HEK293 (cell line): ENCODE measurements at regions not wholly inside any gene's neighbourhood (a gene's known extent, or its start where the extent isn't known, plus 50 kb on each side); places are given as distances from the start of the nearest gene placed in this dataset.

Experiments used
- CTCF ChIA-PET: fragments of 350-600 bp; formaldehyde crosslinking; extraction: SDS; loops from one replicate; lab custom pipeline; 2021; ENCODE audit warnings: antibody characterized with exemption; lab: Yijun Ruan, JAX
- POLR2A ChIA-PET: fragments of 300-600 bp; formaldehyde crosslinking; extraction: SDS; loops from one replicate; lab custom pipeline; 2020; ENCODE audit warnings: antibody characterized with exemption, inconsistent platforms; lab: Yijun Ruan, JAX
- H3K27ac ChIP-seq: fragments of 200-500 bp; sonication (Bioruptor generic); 2 replicates; pipeline ENCODE4 v1.5.1; 2014; ENCODE audit warnings: low read depth, low read length, control low read depth, inconsistent platforms; ENCODE audit errors: extremely low read depth
- H3K36me3 ChIP-seq, 2 experiments: fragments of 200-500 bp in 1 of 2; sonication (Bioruptor generic) in 1 of 2; 1 replicate in 1 of 2; 2 replicates in 1 of 2; pipeline ENCODE4 v1.5.1; 2014 to 2017; ENCODE audit warnings: inconsistent platforms in 2 of 2, low read length in 2 of 2; ENCODE audit not compliant: control insufficient read depth in 2 of 2, insufficient read depth in 1 of 2
- H3K4me1 ChIP-seq: fragments of 200-500 bp; sonication (Bioruptor generic); 2 replicates; pipeline ENCODE4 v1.5.1; 2014; ENCODE audit warnings: mild to moderate bottlenecking, low read length, inconsistent platforms; ENCODE audit not compliant: control insufficient read depth, insufficient read depth
- H3K4me3 ChIP-seq: 2 replicates; pipeline ENCODE4 v1.5.1; 2011; ENCODE audit warnings: low read depth, mild to moderate bottlenecking, control low read depth, low read length, moderate library complexity
- H3K9me3 ChIP-seq: fragments of 200-500 bp; sonication (Bioruptor generic); 2 replicates; pipeline ENCODE4 v1.5.1; 2014; ENCODE audit warnings: low read depth, low read length, inconsistent platforms; ENCODE audit not compliant: control insufficient read depth, insufficient read depth
- HOXD13 ChIP-seq: sonication (generic); formaldehyde crosslinking; IDR thresholded peaks from 2 replicates; pipeline ENCODE4 v1.8.0; 2022; ENCODE audit warnings: missing genetic modification reagents, borderline replicate concordance
- SCRT2 ChIP-seq: fragments of 450-650 bp; formaldehyde crosslinking; IDR thresholded peaks from 2 replicates; pipeline ENCODE4 v1.5.1; 2016; ENCODE audit warnings: missing biosample characterization, missing genetic modification characterization
- TSHZ1 ChIP-seq: fragments of 450-650 bp; formaldehyde crosslinking; IDR thresholded peaks from 2 replicates; pipeline ENCODE4 v1.5.1; 2016; ENCODE audit warnings: missing biosample characterization, missing genetic modification characterization, borderline replicate concordance
- ZBTB20 ChIP-seq: fragments of 450-650 bp; formaldehyde crosslinking; IDR thresholded peaks from 2 replicates; pipeline ENCODE4 v1.5.1; 2016; ENCODE audit warnings: missing biosample characterization, missing genetic modification characterization
- ZBTB26 ChIP-seq: fragments of 450-650 bp; formaldehyde crosslinking; optimal IDR thresholded peaks from 2 replicates; pipeline ENCODE3; 2016; ENCODE audit warnings: missing biosample characterization, mild to moderate bottlenecking, missing genetic modification characterization
- ZBTB48 ChIP-seq: fragments of 450-650 bp; formaldehyde crosslinking; IDR thresholded peaks from 2 replicates; pipeline ENCODE4 v1.5.1; 2016; ENCODE audit warnings: missing biosample characterization, missing genetic modification characterization
- ZIC2 ChIP-seq: fragments of 450-650 bp; formaldehyde crosslinking; IDR thresholded peaks from 2 replicates; pipeline ENCODE4 v1.5.1; 2016; ENCODE audit warnings: missing biosample characterization, missing genetic modification characterization
- ZNF157 ChIP-seq: fragments of 450-650 bp; formaldehyde crosslinking; IDR thresholded peaks from 2 replicates; pipeline ENCODE4 v1.5.1; 2016; ENCODE audit warnings: missing biosample characterization, missing genetic modification characterization
- ZNF202 ChIP-seq: fragments of 450-650 bp; formaldehyde crosslinking; IDR thresholded peaks from 2 replicates; pipeline ENCODE4 v1.5.1; 2016; ENCODE audit warnings: missing biosample characterization, missing genetic modification characterization, borderline replicate concordance
- ZNF221 ChIP-seq: fragments of 450-650 bp; formaldehyde crosslinking; IDR thresholded peaks from 2 replicates; pipeline ENCODE4 v1.5.1; 2017; ENCODE audit warnings: missing biosample characterization, missing genetic modification characterization, borderline replicate concordance
- ZNF23 ChIP-seq: fragments of 450-650 bp; formaldehyde crosslinking; IDR thresholded peaks from 2 replicates; pipeline ENCODE4 v1.5.1; 2016; ENCODE audit warnings: missing biosample characterization, missing genetic modification characterization, borderline replicate concordance
- ZNF24 ChIP-seq: fragments of 450-650 bp; formaldehyde crosslinking; IDR thresholded peaks from 2 replicates; pipeline ENCODE4 v1.5.1; 2016; ENCODE audit warnings: missing biosample characterization, missing genetic modification characterization
- ZNF335 ChIP-seq: fragments of 450-650 bp; formaldehyde crosslinking; conservative IDR thresholded peaks from 2 replicates; pipeline ENCODE4 v1.5.1; 2016; ENCODE audit warnings: missing biosample characterization, missing genetic modification characterization
- ZNF366 ChIP-seq: fragments of 450-650 bp; formaldehyde crosslinking; conservative IDR thresholded peaks from 2 replicates; pipeline ENCODE4 v1.5.1; 2016; ENCODE audit warnings: missing biosample characterization, missing genetic modification characterization
- ZNF391 ChIP-seq: fragments of 450-650 bp; formaldehyde crosslinking; IDR thresholded peaks from 2 replicates; pipeline ENCODE4 v1.5.1; 2016; ENCODE audit warnings: low read depth, missing biosample characterization, missing genetic modification characterization, borderline replicate concordance
- ZNF398 ChIP-seq: fragments of 450-650 bp; formaldehyde crosslinking; IDR thresholded peaks from 2 replicates; pipeline ENCODE4 v1.5.1; 2017; ENCODE audit warnings: missing biosample characterization, missing genetic modification characterization
- ZNF433 ChIP-seq: fragments of 450-650 bp; formaldehyde crosslinking; IDR thresholded peaks from 2 replicates; pipeline ENCODE4 v1.5.1; 2016; ENCODE audit warnings: missing biosample characterization, missing genetic modification characterization, low read depth
- ZNF639 ChIP-seq: fragments of 450-650 bp; formaldehyde crosslinking; IDR thresholded peaks from 2 replicates; pipeline ENCODE4 v1.5.1; 2016; ENCODE audit warnings: missing biosample characterization, missing genetic modification characterization
- ZNF654 ChIP-seq: fragments of 450-650 bp; formaldehyde crosslinking; IDR thresholded peaks from 2 replicates; pipeline ENCODE4 v1.5.1; 2016; ENCODE audit warnings: low read depth, missing biosample characterization, missing genetic modification characterization
- TF ChIP-seq, protein P1 (sequence below): IDR thresholded peaks from 2 replicates; pipeline ENCODE4 v1.6.1; 2011; ENCODE audit warnings: mild to moderate bottlenecking, low read depth, low read length, borderline replicate concordance
- TF ChIP-seq, protein P2 (sequence below): fragments of 450-650 bp; formaldehyde crosslinking; IDR thresholded peaks from 2 replicates; pipeline ENCODE4 v1.5.1; 2016; ENCODE audit warnings: missing biosample characterization, missing genetic modification characterization

- H3K27ac ChIP-seq = no peak overlapping the region
- no peak overlapping the region for H3K4me3 ChIP-seq
- H3K4me1 ChIP-seq = peaks cover 22% of the 10 kb centered on the region
- ChIA-PET CTCF (interaction anchor here (0.6 to 2.1 kb wide), 2 partner anchors 42 to 119 kb away, joined by 3 to 9 read pairs; no protein-coding TSS in a partner anchor), POLR2A (no interaction called here)
- H3K9me3 ChIP-seq = no peaks in the 10 kb centered on the region; the same call in 1 of the 2 replicates
- no peaks in the 10 kb centered on the region for H3K36me3 ChIP-seq
- TF ChIP-seq ZNF391 (tag by site-specific recombination) (no peak), ZNF23 (no peak), ZNF202 (no peak), ZBTB20 (tag by site-specific recombination) (no peak), ZNF433 (tag by site-specific recombination) (no peak), ZIC2 (tag by site-specific recombination) (no peak), SCRT2 (no peak), ZBTB26 (no peak), TSHZ1 (tag by site-specific recombination) (no peak), ZNF639 (tag by site-specific recombination) (no peak)
- TF ChIP-seq, protein P1, sequence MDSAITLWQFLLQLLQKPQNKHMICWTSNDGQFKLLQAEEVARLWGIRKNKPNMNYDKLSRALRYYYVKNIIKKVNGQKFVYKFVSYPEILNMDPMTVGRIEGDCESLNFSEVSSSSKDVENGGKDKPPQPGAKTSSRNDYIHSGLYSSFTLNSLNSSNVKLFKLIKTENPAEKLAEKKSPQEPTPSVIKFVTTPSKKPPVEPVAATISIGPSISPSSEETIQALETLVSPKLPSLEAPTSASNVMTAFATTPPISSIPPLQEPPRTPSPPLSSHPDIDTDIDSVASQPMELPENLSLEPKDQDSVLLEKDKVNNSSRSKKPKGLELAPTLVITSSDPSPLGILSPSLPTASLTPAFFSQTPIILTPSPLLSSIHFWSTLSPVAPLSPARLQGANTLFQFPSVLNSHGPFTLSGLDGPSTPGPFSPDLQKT = no peak
- TF ChIP-seq, protein P2, sequence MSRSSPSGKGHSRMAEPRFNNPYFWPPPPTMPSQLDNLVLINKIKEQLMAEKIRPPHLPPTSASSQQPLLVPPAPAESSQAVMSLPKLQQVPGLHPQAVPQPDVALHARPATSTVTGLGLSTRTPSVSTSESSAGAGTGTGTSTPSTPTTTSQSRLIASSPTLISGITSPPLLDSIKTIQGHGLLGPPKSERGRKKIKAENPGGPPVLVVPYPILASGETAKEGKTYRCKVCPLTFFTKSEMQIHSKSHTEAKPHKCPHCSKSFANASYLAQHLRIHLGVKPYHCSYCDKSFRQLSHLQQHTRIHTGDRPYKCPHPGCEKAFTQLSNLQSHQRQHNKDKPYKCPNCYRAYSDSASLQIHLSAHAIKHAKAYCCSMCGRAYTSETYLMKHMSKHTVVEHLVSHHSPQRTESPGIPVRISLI (tag by site-specific recombination) = no peak
Measured at GRCh38 chr14:22429546-22430294, 159.3 kb downstream of the DAD1 start.

- POLR2A ChIA-PET = no interaction called here
- no peak for TF ChIP-seq ZNF221 (tag by site-specific recombination)
- no peak for TF ChIP-seq ZNF335 (tag by site-specific recombination)
- no peak for TF ChIP-seq ZNF24
- TF ChIP-seq ZNF157 = no peak
- no peak for TF ChIP-seq ZNF366
- TF ChIP-seq HOXD13 (CRISPR knock-in tag) = no peak
- TF ChIP-seq ZBTB48 (tag by site-specific recombination) = no peak
- no peak for TF ChIP-seq ZNF654 (tag by site-specific recombination)
- no peak for TF ChIP-seq ZNF398 (tag by site-specific recombination)
Measured at GRCh38 chr14:22428700-22429291, 160.2 kb downstream of the DAD1 start.

More at GRCh38 chr14:22428700-22429291, 160.2 kb downstream of the DAD1 start:
- Histone ChIP-seq H3K4me3 (no peak overlapping the region), H3K9me3 (no peaks in the 10 kb centered on the region; the same call in 1 of the 2 replicates), H3K4me1 (peaks cover 22% of the 10 kb centered on the region), H3K36me3 (no peaks in the 10 kb centered on the region), H3K27ac (no peak overlapping the region; the same call in 1 of the 2 replicates)
- CTCF ChIA-PET = interaction anchor here (0.6 to 2.1 kb wide), 2 partner anchors 43 to 755 kb away, joined by 3 to 9 read pairs; partner anchors contain the start of gene SLC7A8
